Neuronal stem cell (in vitro differentiated cells): ENCODE measurements at regions not wholly inside any gene's neighbourhood (a gene's known extent, or its start where the extent isn't known, plus 50 kb on each side); places are given as distances from the start of the nearest gene placed in this dataset.

Source experiments
- DNase-seq: peaks from one replicate; pipeline ENCODE4 v3.0.0-alpha.2; 2013; ENCODE audit warnings: low spot score
- H2AFZ ChIP-seq: one replicate; pipeline ENCODE4 v1.6.1; 2013; ENCODE audit warnings: mild to moderate bottlenecking, low read length, inconsistent platforms
- H2AK5ac ChIP-seq: 2 replicates; pipeline ENCODE4 v1.6.1; 2013; ENCODE audit warnings: low read depth, mild to moderate bottlenecking, inconsistent platforms, low read length, moderate library complexity, mixed read lengths
- H2BK120ac ChIP-seq: 2 replicates; pipeline ENCODE4 v1.6.1; 2013; ENCODE audit warnings: low read depth, mild to moderate bottlenecking, inconsistent platforms, low read length, moderate library complexity, mixed read lengths
- H2BK12ac ChIP-seq: one replicate; pipeline ENCODE4 v1.6.1; 2013; ENCODE audit warnings: low read length, inconsistent platforms
- H2BK15ac ChIP-seq: 2 replicates; pipeline ENCODE4 v1.6.1; 2013; ENCODE audit warnings: mild to moderate bottlenecking, low read length, inconsistent platforms, mixed read lengths
- H2BK5ac ChIP-seq: one replicate; pipeline ENCODE4 v1.6.1; 2013; ENCODE audit warnings: inconsistent platforms, mild to moderate bottlenecking, low read length, moderate library complexity
- H3K14ac ChIP-seq: one replicate; pipeline ENCODE4 v1.6.1; 2013; ENCODE audit warnings: low read length, inconsistent platforms
- H3K18ac ChIP-seq: 2 replicates; pipeline ENCODE4 v1.6.1; 2013; ENCODE audit warnings: low read length, inconsistent platforms
- H3K23ac ChIP-seq: 2 replicates; pipeline ENCODE4 v1.6.1; 2013; ENCODE audit warnings: low read depth, mild to moderate bottlenecking, mixed read lengths, low read length, inconsistent platforms; ENCODE audit not compliant: poor library complexity
- H3K27ac ChIP-seq: replicated peaks from 3 replicates; pipeline ENCODE4 v1.5.1; 2013; ENCODE audit warnings: low read length, inconsistent platforms
- H3K27me3 ChIP-seq, 3 experiments: 2 replicates each; pipeline ENCODE4 v1.6.1; 2013; ENCODE audit warnings: low read length in 3 of 3, mild to moderate bottlenecking in 2 of 3, inconsistent platforms in 1 of 3, low read depth in 1 of 3, mixed read lengths in 1 of 3, moderate library complexity in 1 of 3; ENCODE audit not compliant: control insufficient read depth in 3 of 3, insufficient read depth in 3 of 3
- H3K36me3 ChIP-seq, 2 donors: replicated peaks in 1 of 2; 2 replicates each; pipeline ENCODE4 v1.6.1; 2013; ENCODE audit warnings: low read length in 2 of 2; ENCODE audit not compliant: control insufficient read depth in 2 of 2, insufficient read depth in 2 of 2
- H3K4ac ChIP-seq: 2 replicates; pipeline ENCODE4 v1.6.1; 2013; ENCODE audit warnings: inconsistent platforms, mild to moderate bottlenecking, low read length, moderate library complexity
- H3K4me1 ChIP-seq, 2 donors: 1 replicate in 1 of 2; 2 replicates in 1 of 2; pipeline ENCODE4 v1.6.1; 2013; ENCODE audit warnings: low read length in 2 of 2, low read depth in 1 of 2; ENCODE audit not compliant: control insufficient read depth in 2 of 2, insufficient read depth in 1 of 2
- H3K4me2 ChIP-seq: one replicate; pipeline ENCODE4 v1.6.1; 2013; ENCODE audit warnings: mild to moderate bottlenecking, low read length, inconsistent platforms; ENCODE audit not compliant: insufficient read depth, poor library complexity, severe bottlenecking
- H3K4me3 ChIP-seq, 2 donors: 2 replicates each; pipeline ENCODE4 v1.5.1; 2013; ENCODE audit warnings: low read length in 2 of 2, mild to moderate bottlenecking in 2 of 2, inconsistent platforms in 1 of 2, moderate library complexity in 1 of 2
- H3K79me1 ChIP-seq: one replicate; pipeline ENCODE4 v1.6.1; 2013; ENCODE audit warnings: low read depth, mild to moderate bottlenecking, inconsistent platforms, low read length, moderate library complexity
- H3K9ac ChIP-seq: one replicate; pipeline ENCODE4 v1.6.1; 2013; ENCODE audit warnings: mild to moderate bottlenecking, low read depth, low read length, inconsistent platforms; ENCODE audit not compliant: poor library complexity
- H3K9me3 ChIP-seq, 2 donors: replicated peaks in 1 of 2; 2 replicates each; pipeline versions ENCODE3 to v1.6.1; 2013; ENCODE audit warnings: low read length in 2 of 2, mild to moderate bottlenecking in 2 of 2, inconsistent platforms in 1 of 2, low read depth in 1 of 2, mixed read lengths in 1 of 2, moderate library complexity in 1 of 2; ENCODE audit not compliant: control insufficient read depth in 2 of 2, insufficient read depth in 1 of 2
- H4K8ac ChIP-seq: one replicate; pipeline ENCODE4 v1.6.1; 2013; ENCODE audit warnings: low read depth, mild to moderate bottlenecking, inconsistent platforms, low read length, moderate library complexity
- H4K91ac ChIP-seq: one replicate; pipeline ENCODE4 v1.6.1; 2013; ENCODE audit warnings: low read length, low read depth, mild to moderate bottlenecking, inconsistent platforms; ENCODE audit not compliant: poor library complexity
- WGBS, 2 donors: extraction: QIAGEN DNeasy Blood & Tissue Kit; methylation state at CpG; one replicate each; pipeline ENCODE4 v1.1.7; 2013; ENCODE audit warnings: missing lambda C conversion rate in 2 of 2, mixed read lengths in 1 of 2; ENCODE audit not compliant: insufficient read length in 2 of 2, insufficient replicate concordance in 1 of 2; ENCODE audit errors: extremely low coverage in 2 of 2; 5-methylcytosine and 5-hydroxymethylcytosine counted together

GRCh38 chr21:27393726-27394125 is 426.8 kb upstream of the ADAMTS5 start:
- no peak overlapping the region for H3K4ac ChIP-seq
- no peaks in the 10 kb centered on the region for H3K79me1 ChIP-seq
- H3K4me3 ChIP-seq: no peak overlapping the region
- no peaks in the 10 kb centered on the region for H3K4me1 ChIP-seq
- no CpG with 5 or more reads among the region's 3 CpGs for WGBS, 2 donors
- H2AFZ ChIP-seq: no peak overlapping the region
- H2BK15ac ChIP-seq: no peak overlapping the region
- no peak overlapping the region for H2BK12ac ChIP-seq
- no peak overlapping the region for H3K4me2 ChIP-seq
- no peak overlapping the region for H3K18ac ChIP-seq
- no peak overlapping the region for H3K14ac ChIP-seq
- H2BK120ac ChIP-seq: no peak overlapping the region
- H3K9me3 ChIP-seq: peaks cover 0 to 2% of the 10 kb centered on the region in 2 donors
- no peak overlapping the region for H3K9ac ChIP-seq
- no peak overlapping the region for H2AK5ac ChIP-seq
- no peak overlapping the region for H4K8ac ChIP-seq
- H3K27ac ChIP-seq: no peak overlapping the region
- H2BK5ac ChIP-seq: no peak overlapping the region
- H4K91ac ChIP-seq: no peak overlapping the region
- no peak for DNase-seq
- H3K23ac ChIP-seq: no peak overlapping the region
- H3K27me3 ChIP-seq: no peaks in the 10 kb centered on the region
- no peaks in the 10 kb centered on the region for H3K36me3 ChIP-seq

- no peak overlapping the region for H2BK5ac ChIP-seq
- H3K4ac ChIP-seq: no peak overlapping the region
- H2BK120ac ChIP-seq: no peak overlapping the region
- H2BK15ac ChIP-seq: no peak overlapping the region
- no peak overlapping the region for H4K91ac ChIP-seq
- no peak overlapping the region for H2BK12ac ChIP-seq
- peak overlapping the region in 1 of 2 donors; percentile 14 for H3K4me3 ChIP-seq
- H3K9ac ChIP-seq: no peak overlapping the region
- peak overlapping the region; percentile 4 for H4K8ac ChIP-seq
- DNase-seq: no peak
- H3K14ac ChIP-seq: no peak overlapping the region
- H3K9me3 ChIP-seq: peaks cover 0 to 2% of the 10 kb centered on the region in 2 donors
- H3K79me1 ChIP-seq: no peaks in the 10 kb centered on the region
- H3K27ac ChIP-seq: no peak overlapping the region
- H3K4me2 ChIP-seq: no peak overlapping the region
- no peak overlapping the region for H2AFZ ChIP-seq
- no peak overlapping the region for H2AK5ac ChIP-seq
- H3K18ac ChIP-seq: no peak overlapping the region
- WGBS, 2 donors: no CpG with 5 or more reads among the region's 2 CpGs
- H3K36me3 ChIP-seq: no peaks in the 10 kb centered on the region
- H3K23ac ChIP-seq: no peak overlapping the region
- no peaks in the 10 kb centered on the region for H3K4me1 ChIP-seq
- no peaks in the 10 kb centered on the region for H3K27me3 ChIP-seq
Measured at GRCh38 chr21:27391990-27392389, 425.1 kb upstream of the ADAMTS5 start.

GRCh38 chr21:27390384-27390783 is 423.5 kb upstream of the ADAMTS5 start:
- no peak overlapping the region for H3K4ac ChIP-seq
- no CpG with 5 or more reads among the region's 2 CpGs for WGBS, 2 donors
- no peak for DNase-seq

GRCh38 chr21:27388825-27389224 is 421.9 kb upstream of the ADAMTS5 start:
- Histone ChIP-seq H2AK5ac (no peak overlapping the region), H3K18ac (no peak overlapping the region), H3K36me3 (no peaks in the 10 kb centered on the region), H3K27me3 (no peaks in the 10 kb centered on the region), H2AFZ (no peak overlapping the region), H3K4me2 (no peak overlapping the region), H3K9ac (no peak overlapping the region), H2BK12ac (no peak overlapping the region), H3K4ac (no peak overlapping the region), H2BK15ac (no peak overlapping the region), H3K23ac (no peak overlapping the region), H3K4me1 (no peaks in the 10 kb centered on the region), H3K14ac (no peak overlapping the region), H3K4me3 (no peak overlapping the region), H4K8ac (no peak overlapping the region), H4K91ac (no peak overlapping the region), H3K79me1 (no peaks in the 10 kb centered on the region), H3K9me3 (peaks cover 0 to 2% of the 10 kb centered on the region in 2 donors), H3K27ac (no peak overlapping the region), H2BK5ac (no peak overlapping the region), H2BK120ac (no peak overlapping the region)
- no CpG with 5 or more reads among the region's 2 CpGs for WGBS, 2 donors
- DNase-seq: no peak

More at GRCh38 chr21:27390384-27390783, 423.5 kb upstream of the ADAMTS5 start:
- Histone ChIP-seq H3K4me2 (no peak overlapping the region), H3K18ac (no peak overlapping the region), H4K91ac (no peak overlapping the region), H3K4me3 (no peak overlapping the region), H3K79me1 (no peaks in the 10 kb centered on the region), H3K36me3 (no peaks in the 10 kb centered on the region), H2BK12ac (no peak overlapping the region), H2AFZ (no peak overlapping the region), H4K8ac (no peak overlapping the region), H3K14ac (no peak overlapping the region), H3K9ac (no peak overlapping the region), H3K4me1 (no peaks in the 10 kb centered on the region), H3K23ac (no peak overlapping the region), H2BK120ac (no peak overlapping the region), H2BK5ac (no peak overlapping the region), H2AK5ac (no peak overlapping the region), H2BK15ac (no peak overlapping the region), H3K27me3 (no peaks in the 10 kb centered on the region), H3K9me3 (peaks cover 0 to 2% of the 10 kb centered on the region in 2 donors), H3K27ac (no peak overlapping the region)
